MCF 10A (cell line): ENCODE measurements at regions not wholly inside any gene's neighbourhood (a gene's known extent, or its start where the extent isn't known, plus 50 kb on each side); places are given as distances from the start of the nearest gene placed in this dataset.

ENCODE experiments used
- BruUV-seq: library from RNA; stranded (reverse); fragments of 400-500 nt; replicated peaks from 2 replicates; lab custom pipeline; 2021; lab: Mats Ljungman, UMichigan
- CTCF ChIA-PET: fragments of 300-600 bp; sonication (Branson Sonifier 250); formaldehyde crosslinking; extraction: SDS; loops from one replicate; lab custom pipeline; 2021; ENCODE audit warnings: antibody characterized with exemption, inconsistent platforms; lab: Yijun Ruan, JAX
- POLR2A ChIA-PET: fragments of 300-600, 350-650 bp; sonication (Branson Sonifier 250); formaldehyde crosslinking; extraction: SDS; loops from one replicate; lab custom pipeline; 2020; ENCODE audit warnings: antibody characterized with exemption, inconsistent platforms; lab: Yijun Ruan, JAX
- DNase-seq: peaks from one replicate; pipeline ENCODE4 v3.0.0-alpha.2; 2018; ENCODE audit not compliant: unreplicated experiment
- H3K27ac Mint-ChIP-seq: one replicate; pipeline ENCODE4 v1.8.0; 2022; ENCODE audit warnings: mild to moderate bottlenecking, low read depth, mixed read lengths; ENCODE audit not compliant: unreplicated experiment
- H3K27me3 Mint-ChIP-seq: one replicate; pipeline ENCODE4 v1.8.0; 2022; ENCODE audit warnings: mixed read lengths; ENCODE audit not compliant: insufficient read depth, unreplicated experiment
- H3K36me3 Mint-ChIP-seq: one replicate; pipeline ENCODE4 v1.8.0; 2022; ENCODE audit warnings: mild to moderate bottlenecking, moderate library complexity, mixed read lengths; ENCODE audit not compliant: insufficient read depth, unreplicated experiment
- H3K4me1 Mint-ChIP-seq: one replicate; pipeline ENCODE4 v1.8.0; 2022; ENCODE audit warnings: mixed read lengths; ENCODE audit not compliant: insufficient read depth, unreplicated experiment
- H3K4me3 Mint-ChIP-seq: one replicate; pipeline ENCODE4 v1.8.0; 2022; ENCODE audit warnings: mild to moderate bottlenecking, moderate library complexity, mixed read lengths; ENCODE audit not compliant: unreplicated experiment
- H3K9me3 Mint-ChIP-seq: one replicate; pipeline ENCODE4 v1.8.0; 2022; ENCODE audit warnings: mixed read lengths; ENCODE audit not compliant: unreplicated experiment
- CTCF ChIP-seq: fragments of 200-600 bp; IDR thresholded peaks from one replicate; pipeline ENCODE4 v1.8.0; 2022; ENCODE audit warnings: antibody characterized with exemption, mild to moderate bottlenecking; ENCODE audit not compliant: unreplicated experiment
- intact Hi-C: fragments of 100-400 bp; cut with micrococcal nuclease; formaldehyde crosslinking; loops from 2 replicates; pipeline ENCODE4 v1.14.1; 2022

GRCh38 chr16:6560306-6561100 lies 772.1 kb upstream of the RBFOX1 start:
- CTCF ChIA-PET, result no interaction called here
- intact Hi-C loops, result no loop called here
- no peak overlapping the region for H3K27ac Mint-ChIP-seq
- POLR2A ChIA-PET, result no interaction called here
- no TSS peak for BruUV-seq
- no peaks in the 10 kb centered on the region for H3K27me3 Mint-ChIP-seq
- DNase-seq, result no peak
- no peaks in the 10 kb centered on the region for H3K36me3 Mint-ChIP-seq
- peaks cover 39% of the 10 kb centered on the region for H3K9me3 Mint-ChIP-seq
- H3K4me1 Mint-ChIP-seq, result no peaks in the 10 kb centered on the region
- no peak for TF ChIP-seq CTCF
- no peak overlapping the region for H3K4me3 Mint-ChIP-seq

- no peak for DNase-seq
- no peaks in the 10 kb centered on the region for H3K4me1 Mint-ChIP-seq
- H3K9me3 Mint-ChIP-seq, result peaks cover 35% of the 10 kb centered on the region
- intact Hi-C loops, result no loop called here
- no peak for TF ChIP-seq CTCF
- no peak overlapping the region for H3K27ac Mint-ChIP-seq
- POLR2A ChIA-PET, result no interaction called here
- H3K4me3 Mint-ChIP-seq, result no peak overlapping the region
- BruUV-seq, result no TSS peak
- H3K27me3 Mint-ChIP-seq, result no peaks in the 10 kb centered on the region
- H3K36me3 Mint-ChIP-seq, result no peaks in the 10 kb centered on the region
- CTCF ChIA-PET, result no interaction called here
Measured at GRCh38 chr16:6558661-6559060, 774.0 kb upstream of the RBFOX1 start.

- no peaks in the 10 kb centered on the region for H3K4me1 Mint-ChIP-seq
- TF ChIP-seq CTCF, result no peak
- H3K27me3 Mint-ChIP-seq, result no peaks in the 10 kb centered on the region
- CTCF ChIA-PET, result no interaction called here
- DNase-seq, result no peak
- H3K27ac Mint-ChIP-seq, result no peak overlapping the region
- no peak overlapping the region for H3K4me3 Mint-ChIP-seq
- no TSS peak for BruUV-seq
- peaks cover 40% of the 10 kb centered on the region for H3K9me3 Mint-ChIP-seq
- no peaks in the 10 kb centered on the region for H3K36me3 Mint-ChIP-seq
- intact Hi-C loops, result no loop called here
- POLR2A ChIA-PET, result no interaction called here
Measured at GRCh38 chr16:6558126-6558525, 774.5 kb upstream of the RBFOX1 start.

GRCh38 chr16:6557353-6558023 lies 775.2 kb upstream of the RBFOX1 start:
- H3K27ac Mint-ChIP-seq, result no peak overlapping the region
- intact Hi-C loops, result no loop called here
- H3K4me3 Mint-ChIP-seq, result no peak overlapping the region
- BruUV-seq, result no TSS peak
- H3K36me3 Mint-ChIP-seq, result no peaks in the 10 kb centered on the region
- H3K4me1 Mint-ChIP-seq, result no peaks in the 10 kb centered on the region
- peaks cover 41% of the 10 kb centered on the region for H3K9me3 Mint-ChIP-seq
- ChIA-PET CTCF (no interaction called here), POLR2A (no interaction called here)
- no peak for DNase-seq
- no peak for TF ChIP-seq CTCF
- no peaks in the 10 kb centered on the region for H3K27me3 Mint-ChIP-seq
